Globus pallidus (tissue), 1 donor: ENCODE measurements at regions not wholly inside any gene's neighbourhood (a gene's known extent, or its start where the extent isn't known, plus 50 kb on each side); places are given as distances from the start of the nearest gene placed in this dataset.
"Not testable (repeated sequence)": the region's sequence is repeated elsewhere in the genome, so short reads cannot be mapped to it uniquely, and the experiment has no call there.

Experiments
- DNase-seq: peaks from one replicate; pipeline ENCODE4 v3.0.0-alpha.2; 2015; ENCODE audit warnings: low spot score

DNA sequence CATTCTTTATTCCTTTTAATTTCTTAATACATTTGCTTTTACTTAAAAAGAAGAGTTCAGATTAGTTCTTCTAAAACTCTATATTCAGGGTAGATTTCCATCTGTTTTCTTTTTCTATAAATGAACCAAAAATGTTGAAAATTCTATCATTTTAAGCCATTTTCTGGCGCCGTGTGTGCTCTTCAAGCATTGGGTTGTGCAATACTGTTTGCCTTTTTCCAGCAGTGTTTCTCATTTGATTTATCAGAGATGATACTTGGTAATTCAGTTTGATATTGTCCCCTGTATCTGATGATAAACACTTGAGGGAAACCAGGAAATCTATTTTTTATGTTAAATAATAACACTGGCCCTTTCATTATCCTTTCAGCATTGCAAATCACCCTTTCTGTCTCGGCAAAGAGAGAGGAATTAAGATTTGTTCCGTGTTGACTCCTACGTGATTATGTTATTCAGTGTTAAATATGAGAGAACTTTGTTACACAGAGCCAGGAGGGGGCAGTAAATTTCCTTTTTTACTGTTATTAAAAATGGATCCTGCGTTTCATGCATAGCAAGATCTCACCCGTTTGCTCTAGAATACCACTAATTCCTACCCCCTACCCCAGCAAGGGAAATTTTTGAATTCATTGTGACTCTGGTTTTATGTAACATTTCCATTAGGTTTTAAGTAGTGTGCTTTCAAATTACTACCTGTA is 606.9 kb upstream of the RBFOX1 start:
- peak; percentile 11 for DNase-seq

DNA sequence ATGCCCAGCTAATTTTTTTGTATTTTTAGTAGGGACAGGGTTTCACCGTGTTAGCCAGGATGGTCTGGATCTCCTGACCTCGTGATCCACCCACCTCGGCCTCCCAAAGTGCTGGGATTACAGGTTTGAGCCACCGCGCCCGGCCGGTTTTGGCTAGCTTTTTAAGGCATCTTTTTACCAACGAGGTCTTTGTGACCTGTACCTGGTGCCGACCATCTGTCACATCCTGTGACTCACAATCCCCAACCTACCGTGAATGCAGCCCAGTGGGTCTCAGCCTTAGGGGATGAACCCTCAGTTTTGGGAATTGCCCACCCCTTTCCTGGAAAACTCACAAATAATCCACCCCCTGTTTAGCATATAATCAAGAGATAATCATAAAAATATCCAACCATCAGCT is 607.4 kb upstream of the RBFOX1 start:
- not testable (repeated sequence) for DNase-seq

DNA sequence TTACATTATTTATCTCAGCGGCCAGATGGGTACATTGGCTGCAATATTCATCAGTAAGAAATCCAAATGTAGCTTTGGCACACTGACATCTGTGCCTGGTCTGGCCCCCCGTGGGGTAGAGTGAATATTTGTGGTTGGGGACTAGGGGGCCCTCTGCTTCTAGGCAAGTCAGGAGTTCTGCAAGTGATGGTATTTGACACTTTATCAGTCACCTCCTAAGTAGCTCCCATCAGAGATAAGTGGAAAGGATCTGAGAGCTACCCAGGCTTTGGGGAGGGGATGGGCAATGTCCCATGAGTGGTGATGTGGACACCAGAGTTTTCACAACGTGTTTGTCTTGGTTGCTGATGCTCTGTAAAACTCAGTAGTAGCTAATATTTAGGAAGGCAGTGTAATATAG is 609.9 kb upstream of the RBFOX1 start:
- DNase-seq = no peak

DNA sequence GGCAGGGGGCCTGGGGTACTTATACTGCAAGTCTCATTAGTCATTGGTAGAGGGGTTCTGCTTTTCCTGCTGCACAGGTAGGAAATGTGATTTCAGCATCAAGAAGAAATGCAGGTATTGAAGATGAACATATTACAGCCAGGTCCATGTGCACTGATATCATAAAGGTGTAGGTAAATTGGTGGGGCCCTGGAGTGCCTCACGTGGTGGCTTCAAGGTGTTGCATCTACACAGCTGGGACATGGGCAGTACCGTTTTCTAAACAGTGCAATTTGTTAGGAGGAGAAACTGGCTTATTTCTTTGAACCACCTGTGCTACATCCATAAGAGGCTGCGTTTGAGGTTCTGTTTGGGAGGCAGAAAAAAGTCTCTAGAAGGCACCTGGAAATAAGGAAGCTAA is 618.1 kb upstream of the RBFOX1 start:
- DNase-seq = no peak

DNA sequence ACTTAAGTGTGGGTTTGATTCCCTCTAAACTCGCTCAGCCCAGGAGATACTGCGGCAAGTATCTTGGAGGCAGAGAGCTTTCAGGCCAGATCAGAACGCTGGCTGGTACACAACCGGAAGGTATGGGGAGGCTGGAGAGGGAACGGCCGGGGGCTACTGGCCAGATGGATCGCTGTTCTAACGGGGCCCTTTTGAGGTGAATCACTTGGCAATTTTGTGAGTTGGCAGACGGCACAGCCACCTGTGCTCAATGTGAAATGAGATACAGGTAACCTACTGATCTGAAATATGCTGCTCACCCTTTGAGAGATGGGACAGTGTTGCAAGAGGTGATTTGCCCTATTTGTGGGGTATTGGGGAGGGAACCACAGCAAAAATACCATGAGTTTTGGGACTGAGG is 622.9 kb upstream of the RBFOX1 start:
- DNase-seq = no peak

DNA sequence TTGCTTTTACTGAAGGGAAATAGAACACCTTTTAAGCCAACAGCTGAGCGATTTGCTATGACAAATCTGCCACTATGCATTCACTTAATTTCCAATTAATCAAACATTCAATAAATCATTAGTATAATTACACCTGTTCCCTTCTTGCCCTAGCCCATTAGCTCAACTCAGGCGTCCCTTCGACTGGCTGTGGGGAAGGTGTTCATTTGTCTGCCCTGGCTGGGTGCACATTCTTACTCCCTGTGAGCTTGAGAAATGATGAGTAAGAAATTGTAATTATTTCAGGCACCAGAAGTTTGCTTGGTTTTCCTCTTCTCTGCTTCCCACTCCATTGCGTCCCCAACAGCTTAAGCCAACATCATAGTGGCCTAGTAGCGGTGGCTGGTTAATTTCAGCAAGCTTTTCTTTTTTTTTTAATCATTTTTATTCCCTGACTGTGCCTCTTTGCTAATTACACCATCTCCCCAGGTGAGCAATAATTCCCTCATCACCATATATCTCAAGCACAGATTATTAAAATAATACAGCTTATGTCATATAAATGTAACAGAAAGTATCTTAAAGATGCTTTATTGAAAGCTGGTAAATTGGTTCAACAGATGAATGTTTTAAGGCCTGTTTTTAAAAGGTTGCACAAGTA is 623.9 kb upstream of the RBFOX1 start:
- DNase-seq = no peak

DNA sequence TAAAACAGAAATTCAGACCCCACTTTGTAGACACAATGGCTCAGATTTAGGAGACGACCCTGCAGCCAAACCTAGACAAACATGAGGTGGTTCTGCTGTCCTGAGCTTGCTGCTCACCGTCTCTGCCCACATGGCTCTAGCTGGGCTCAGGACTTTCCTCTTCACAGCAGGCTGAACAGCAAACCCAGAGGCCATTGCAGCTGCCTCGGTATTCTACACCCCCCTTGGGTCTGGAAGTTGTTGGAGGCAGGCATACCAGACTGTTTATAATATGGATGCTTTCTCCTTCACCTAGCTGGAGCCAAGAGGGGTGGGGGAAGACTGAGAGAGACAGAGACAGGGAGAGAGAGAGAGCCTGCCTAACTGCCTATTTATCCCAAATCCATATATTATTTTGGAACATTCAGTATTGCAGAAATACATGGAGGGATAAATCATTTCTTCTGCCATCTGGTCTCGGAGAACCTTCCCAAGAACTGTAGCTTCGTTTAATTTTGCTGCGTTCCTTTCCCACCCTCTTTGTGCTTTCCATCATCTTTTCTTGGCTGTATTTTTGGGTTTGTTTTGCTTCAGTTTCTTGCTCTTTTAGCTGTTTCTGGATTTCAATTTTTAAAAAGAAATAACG is 628.2 kb upstream of the RBFOX1 start:
- no peak for DNase-seq

DNA sequence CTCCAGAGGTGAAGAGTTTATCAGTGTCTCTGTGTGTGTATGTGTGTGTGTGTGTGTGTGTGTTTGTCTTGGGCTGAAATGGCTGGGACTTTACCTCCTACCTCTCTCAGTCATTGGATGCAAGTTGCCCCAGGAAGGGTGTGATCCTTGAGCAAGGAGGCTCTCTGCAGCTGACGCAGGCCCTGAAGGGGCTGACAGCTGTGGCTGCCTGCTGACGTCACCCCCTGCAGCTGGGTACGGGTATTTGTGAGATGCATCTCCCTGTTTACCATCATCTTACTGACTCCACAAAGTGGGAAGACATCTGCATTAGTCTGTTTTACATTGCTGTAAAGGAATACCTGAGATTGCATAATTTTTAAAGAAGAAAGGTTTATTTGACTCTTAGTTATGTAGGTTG is 631.5 kb upstream of the RBFOX1 start:
- no peak for DNase-seq

DNA sequence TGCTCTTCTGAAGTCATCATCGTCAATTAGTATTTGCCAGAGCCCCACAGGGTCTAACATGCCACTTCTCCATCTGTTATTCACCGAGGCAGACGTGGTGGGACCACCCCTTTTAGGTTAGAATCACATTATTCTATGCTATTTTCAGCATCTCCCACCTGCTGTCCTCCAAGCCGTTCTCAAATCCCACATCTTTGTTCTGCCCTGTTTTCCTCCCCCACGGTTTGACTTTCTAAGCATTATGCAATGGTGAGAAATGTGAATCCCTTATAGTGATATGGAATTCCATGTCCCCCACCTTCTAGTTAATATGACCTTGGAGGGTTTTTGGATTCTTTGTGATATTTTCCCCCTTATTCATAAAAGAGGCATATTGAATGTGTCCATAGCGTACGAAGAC is 634.1 kb upstream of the RBFOX1 start:
- no peak for DNase-seq

DNA sequence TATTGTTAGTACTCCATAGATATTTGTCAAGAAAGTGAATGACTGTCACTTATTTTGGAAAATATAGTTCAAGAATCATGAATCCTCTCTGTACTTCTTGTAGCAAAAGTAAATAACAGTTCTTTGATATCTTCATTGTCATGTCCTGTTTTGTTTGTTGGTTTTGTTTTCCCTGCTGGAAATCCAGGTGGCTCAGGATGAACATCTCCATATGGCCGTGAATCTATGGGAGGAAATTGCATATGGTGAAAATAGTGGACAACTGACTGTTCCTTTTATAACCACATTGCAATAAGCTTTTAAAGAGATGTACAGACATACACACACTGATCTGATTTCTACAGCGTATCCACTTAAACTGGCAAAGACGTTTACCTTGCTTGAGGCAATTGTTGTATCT is 637.0 kb upstream of the RBFOX1 start:
- DNase-seq = no peak

DNA sequence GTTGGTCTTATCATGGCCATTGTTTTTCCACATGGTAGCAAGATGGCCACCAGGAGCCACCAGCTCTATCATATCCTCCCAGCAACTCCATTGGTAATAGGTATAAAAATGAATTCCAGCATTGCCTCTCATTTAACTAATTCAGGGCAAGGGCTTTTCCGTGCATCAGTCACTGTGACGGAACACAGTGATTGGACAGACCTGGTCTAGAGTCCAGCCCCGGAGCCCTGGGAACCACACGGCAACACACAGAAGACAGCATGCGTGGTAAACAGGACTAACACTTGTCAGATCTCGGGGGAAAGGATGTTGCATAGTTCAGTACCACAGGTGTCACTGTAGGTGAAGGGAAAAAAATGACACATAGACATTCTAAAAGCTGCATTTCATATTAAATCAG is 638.0 kb upstream of the RBFOX1 start:
- no peak for DNase-seq

DNA sequence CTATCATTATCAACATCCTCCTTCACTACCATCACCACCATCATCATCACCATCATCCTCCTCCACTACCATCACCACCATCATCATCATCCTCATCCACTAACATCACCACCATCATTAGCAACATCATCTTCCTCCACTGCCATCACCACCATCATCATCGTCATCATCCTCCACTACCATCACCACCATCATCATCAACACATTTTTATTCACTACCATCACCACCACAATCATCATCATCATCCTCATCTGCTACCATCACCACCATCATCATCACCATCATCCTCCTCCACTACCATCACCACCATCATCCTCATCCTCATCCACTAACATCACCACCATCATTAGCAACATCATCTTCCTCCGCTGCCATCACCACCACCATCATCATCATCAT is 639.2 kb upstream of the RBFOX1 start:
- DNase-seq = not testable (repeated sequence)

DNA sequence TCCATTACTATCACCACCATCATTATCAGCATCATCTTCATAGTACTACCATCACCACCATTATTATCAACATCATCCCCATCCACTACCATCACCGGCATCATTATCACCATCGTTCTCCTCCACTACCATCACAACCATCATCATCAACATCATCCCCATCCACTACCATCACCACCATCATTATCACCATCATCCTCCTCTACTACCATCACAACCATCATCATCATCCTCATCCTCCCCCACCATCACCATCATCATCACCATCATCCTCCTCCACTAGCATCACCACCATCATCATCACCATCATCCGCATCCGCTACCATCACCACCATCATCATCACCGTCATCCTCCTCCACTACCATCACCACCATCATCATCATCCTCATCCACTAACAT is 639.8 kb upstream of the RBFOX1 start:
- no peak for DNase-seq

DNA sequence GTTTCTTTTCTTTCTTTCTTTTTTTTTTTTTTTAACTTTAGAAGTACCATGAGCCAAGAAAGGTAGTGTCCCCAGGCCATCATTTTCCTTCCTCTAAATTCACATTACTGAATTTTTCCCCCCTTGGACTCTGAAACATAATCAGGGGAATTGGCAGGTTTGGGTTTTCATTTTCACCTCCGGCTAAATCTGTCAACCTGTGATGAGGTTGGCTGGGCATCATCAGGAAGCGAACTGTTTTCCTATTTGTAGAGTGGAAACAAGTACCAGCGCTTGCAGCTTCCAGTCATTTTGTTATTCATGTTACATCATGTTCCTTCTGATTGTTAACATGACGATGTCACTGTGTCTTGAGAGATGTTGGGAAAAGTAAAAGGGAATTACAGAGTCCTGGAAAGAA is 641.9 kb upstream of the RBFOX1 start:
- no peak for DNase-seq

DNA sequence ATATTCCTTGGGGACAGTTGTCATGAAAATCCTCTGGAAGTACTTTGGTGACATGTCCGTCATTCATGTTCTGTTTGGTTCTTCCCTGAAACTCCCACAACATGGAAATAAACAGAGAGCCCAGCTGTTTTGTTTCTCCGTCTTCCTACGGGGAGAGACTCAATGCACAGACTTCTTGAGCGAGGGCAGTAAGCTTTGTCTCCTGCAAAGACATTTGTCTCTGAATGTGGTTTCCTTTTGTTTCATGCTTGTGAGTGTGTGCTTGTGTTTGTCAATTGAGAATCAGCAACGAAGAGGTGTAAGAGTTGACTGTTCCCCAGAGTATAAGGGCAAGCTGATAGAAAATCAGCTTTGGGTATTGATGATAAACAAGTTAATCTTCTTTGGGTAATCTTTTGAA is 643.0 kb upstream of the RBFOX1 start:
- no peak for DNase-seq

DNA sequence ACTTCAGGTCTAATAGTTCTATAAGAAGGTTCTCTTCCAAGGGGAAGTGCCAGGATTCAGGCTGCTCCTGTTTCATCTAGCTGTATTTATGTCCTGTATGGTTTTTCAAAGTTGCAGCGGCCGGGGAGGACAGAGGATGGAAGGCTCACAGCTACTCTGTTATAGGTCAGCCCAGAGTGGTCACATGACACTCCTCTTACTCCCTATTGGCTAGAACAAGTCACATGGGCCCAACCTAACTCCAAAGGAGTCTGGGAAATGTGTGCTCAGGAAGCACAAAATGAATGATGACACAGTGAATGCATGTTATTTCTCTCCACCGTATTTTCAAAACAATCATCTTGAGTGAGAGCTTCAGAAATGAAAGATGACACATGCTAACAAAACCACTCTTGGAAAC is 645.1 kb upstream of the RBFOX1 start:
- no peak for DNase-seq

DNA sequence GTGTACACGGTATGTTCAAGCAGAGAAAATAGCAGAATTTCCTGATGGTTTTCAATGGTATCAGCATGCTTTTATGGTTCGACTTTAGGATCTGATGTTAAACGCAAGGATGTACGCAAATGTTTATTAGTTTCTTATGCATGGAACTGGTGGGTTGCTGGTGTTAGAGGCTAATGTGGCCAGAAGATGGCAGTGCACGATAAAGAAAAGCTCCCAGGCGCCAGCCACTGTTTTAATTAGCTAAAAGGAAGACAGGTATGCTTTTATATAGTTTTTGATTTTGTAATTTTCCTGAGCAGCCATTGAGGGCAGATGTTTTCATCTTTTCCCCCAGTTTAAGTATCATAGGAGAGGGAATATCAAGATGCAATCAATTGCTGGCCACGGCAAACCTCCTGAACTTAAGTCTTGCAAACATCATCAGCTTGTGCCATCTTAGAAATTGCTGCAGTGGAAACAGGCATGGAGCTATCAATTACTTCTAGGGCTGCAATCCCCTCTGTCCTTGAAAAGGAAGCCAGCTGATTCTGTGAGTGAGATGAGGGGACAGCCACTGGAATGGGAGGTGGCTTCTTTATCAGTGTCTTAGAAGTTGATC is 648.5 kb upstream of the RBFOX1 start:
- DNase-seq = peak; percentile 30

DNA sequence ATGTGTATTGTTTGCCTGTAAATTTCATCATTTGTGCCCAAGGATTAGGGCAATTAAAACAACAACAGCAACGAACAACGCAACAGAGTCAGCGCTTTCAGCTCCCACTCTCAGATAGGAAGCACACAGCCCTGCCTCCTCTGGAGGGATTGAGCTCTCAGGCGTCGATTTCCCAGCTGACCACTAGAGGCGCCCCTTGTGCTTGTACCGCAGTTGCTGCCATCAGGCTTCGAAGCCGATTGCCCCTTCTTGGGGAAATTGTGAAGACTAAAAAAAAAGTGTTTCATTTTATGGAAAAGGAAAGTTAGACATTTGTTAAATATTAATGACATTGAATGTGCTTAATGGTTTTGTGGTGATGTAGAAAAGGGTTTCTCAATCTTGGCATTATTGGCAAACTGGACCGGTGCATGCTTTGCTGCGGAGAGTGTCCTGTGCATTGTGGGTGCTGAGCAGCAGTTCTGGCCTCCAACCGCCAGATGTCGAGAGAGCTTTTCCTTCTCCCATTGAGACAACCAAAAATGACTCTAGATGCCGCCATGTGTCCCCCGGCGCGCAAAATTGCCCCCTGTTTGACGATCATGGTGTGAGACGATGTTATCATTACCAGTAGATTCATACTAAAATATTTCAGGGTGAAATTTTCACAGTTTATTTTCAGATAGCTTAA is 650.4 kb upstream of the RBFOX1 start:
- peak; percentile 36 for DNase-seq

DNA sequence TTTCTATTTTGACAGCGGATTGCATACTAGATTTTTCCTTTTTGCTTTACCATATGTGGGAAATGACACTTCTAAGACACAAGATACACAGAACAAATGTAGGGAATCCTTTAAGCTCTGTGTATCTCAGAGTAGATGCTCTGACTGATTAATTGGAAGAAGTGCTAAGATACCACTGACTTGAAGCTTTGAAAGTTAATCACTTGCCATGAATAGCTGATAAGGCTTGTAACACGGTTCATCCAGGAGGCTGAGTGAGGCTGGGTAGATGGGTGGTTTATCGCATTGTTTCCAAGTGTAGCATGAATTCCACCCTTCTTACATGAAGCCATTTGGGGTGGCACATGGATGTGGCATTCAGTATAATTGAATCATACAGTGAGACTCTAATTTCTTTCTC is 654.1 kb upstream of the RBFOX1 start:
- no peak for DNase-seq

DNA sequence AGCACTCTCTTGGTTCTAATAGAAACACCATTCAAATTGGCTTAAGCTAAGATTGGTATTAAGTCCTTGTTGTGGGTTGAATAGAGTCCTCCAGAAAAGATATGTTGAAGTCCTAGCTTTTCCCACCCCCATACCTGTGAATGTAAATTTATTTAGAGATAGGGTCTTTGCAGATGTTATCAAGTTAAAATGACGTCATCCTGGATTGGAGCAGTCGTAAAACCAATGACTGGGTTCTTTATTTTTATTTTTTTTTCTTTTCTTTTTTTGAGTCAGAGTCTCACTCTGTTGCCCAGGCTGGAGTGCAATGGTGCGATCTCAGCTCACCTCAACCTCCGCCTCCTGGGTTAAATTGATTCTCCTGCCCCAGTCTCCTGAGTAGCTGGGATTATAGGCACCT is 658.6 kb upstream of the RBFOX1 start:
- no peak for DNase-seq

DNA sequence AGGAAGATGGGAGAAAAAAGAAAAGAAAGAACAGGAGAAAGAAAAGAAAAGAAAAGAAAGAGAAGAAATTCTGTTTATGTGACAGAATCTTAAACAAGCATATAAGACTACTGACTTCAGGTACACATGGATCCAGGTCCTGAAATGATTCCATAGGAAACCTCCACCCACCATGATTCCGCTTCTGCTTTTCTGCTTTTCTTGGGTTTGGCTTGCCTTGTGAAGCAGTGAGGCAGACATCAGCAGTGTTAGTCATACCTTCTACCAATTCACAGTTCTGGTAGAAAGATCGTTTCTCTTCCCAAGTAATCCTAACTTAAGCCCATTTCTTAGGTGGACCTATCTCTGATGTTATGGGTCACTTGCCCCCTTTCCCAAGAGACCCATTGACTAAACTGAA is 660.1 kb upstream of the RBFOX1 start:
- DNase-seq = no peak

DNA sequence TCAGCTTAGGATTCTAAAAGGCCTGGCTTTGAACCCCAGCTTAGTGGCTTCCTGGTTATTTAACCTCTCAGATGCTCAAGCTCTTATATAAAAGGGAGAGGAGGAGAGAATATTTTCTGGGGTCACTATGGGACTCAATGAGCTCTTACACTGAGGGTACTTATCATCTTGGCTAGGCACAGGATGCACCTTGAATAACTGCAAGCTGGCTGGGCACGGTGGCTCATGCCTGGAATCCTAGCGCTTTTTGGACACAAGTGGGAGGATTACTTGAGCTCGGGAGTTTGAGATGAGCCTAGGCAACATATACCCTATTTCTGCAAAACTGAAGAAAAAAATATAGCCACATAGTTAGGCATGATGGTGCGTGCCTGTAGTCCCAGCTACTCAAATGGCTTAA is 665.3 kb upstream of the RBFOX1 start:
- DNase-seq = no peak

DNA sequence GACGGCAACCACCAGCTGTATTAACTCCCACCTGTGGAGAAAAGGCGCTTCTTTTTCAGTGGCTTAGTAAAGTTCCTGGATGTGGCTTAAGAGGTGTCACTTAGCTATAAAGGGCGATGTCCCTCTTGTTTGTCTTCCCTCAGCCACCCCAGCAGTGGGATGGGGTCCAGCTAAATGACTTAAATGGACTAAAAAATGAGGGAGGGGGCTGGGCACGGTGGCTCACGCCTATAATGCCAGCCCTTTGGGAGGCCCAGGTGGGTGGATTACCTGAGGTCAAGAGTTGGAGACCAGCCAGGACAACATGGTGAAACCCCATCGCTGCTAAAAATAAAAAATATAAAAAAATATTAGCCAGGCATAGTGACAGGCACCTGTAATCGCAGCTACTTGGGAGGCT is 667.5 kb upstream of the RBFOX1 start:
- DNase-seq = no peak
